NCI-H2107 treated with DMSO at 0.1 percent for 48 hours (cell line): ENCODE measurements at regions not wholly inside any gene's neighbourhood (a gene's known extent, or its start where the extent isn't known, plus 50 kb on each side); places are given as distances from the start of the nearest gene placed in this dataset.
"Not testable (repeated sequence)": the region's sequence is repeated elsewhere in the genome, so short reads cannot be mapped to it uniquely, and the experiment has no call there.

Source experiments
- DNase-seq: peaks from one replicate; lab custom pipeline; 2025; ENCODE audit not compliant: unreplicated experiment; lab: John Stamatoyannopoulos, UW

GRCh38 chr12:28689398-28690175 is 459.5 kb upstream of the FAR2 start:
- DNase-seq, result no peak

- no peak for DNase-seq
Observed at GRCh38 chr12:28693565-28694219, 455.4 kb upstream of the FAR2 start.

GRCh38 chr12:28698553-28698952 is 450.5 kb upstream of the FAR2 start:
- no peak for DNase-seq

- DNase-seq, result no peak
Observed at GRCh38 chr12:28699029-28699428, 450.0 kb upstream of the FAR2 start.

- DNase-seq, result no peak
Observed at GRCh38 chr12:28700161-28700560, 448.9 kb upstream of the FAR2 start.

- DNase-seq, result no peak
Observed at GRCh38 chr12:28704477-28705169, 444.5 kb upstream of the FAR2 start.

- no peak for DNase-seq
Observed at GRCh38 chr12:28708918-28709371, 440.1 kb upstream of the FAR2 start.

- no peak for DNase-seq
Observed at GRCh38 chr12:28709986-28710685, 438.9 kb upstream of the FAR2 start.

- DNase-seq, result no peak
Observed at GRCh38 chr12:28710882-28711281, 438.2 kb upstream of the FAR2 start.

- no peak for DNase-seq
Observed at GRCh38 chr12:28711421-28711820, 437.7 kb upstream of the FAR2 start.

- DNase-seq, result no peak
Observed at GRCh38 chr12:28742791-28743190, 406.3 kb upstream of the FAR2 start.

- no peak for DNase-seq
Observed at GRCh38 chr12:28746734-28747325, 402.2 kb upstream of the FAR2 start.

- DNase-seq, result no peak
Observed at GRCh38 chr12:28750946-28751685, 398.0 kb upstream of the FAR2 start.

GRCh38 chr12:28755027-28755426 is 394.1 kb upstream of the FAR2 start:
- no peak for DNase-seq

- no peak for DNase-seq
Observed at GRCh38 chr12:28759333-28759732, 389.7 kb upstream of the FAR2 start.

GRCh38 chr12:28760040-28760903 is 388.8 kb upstream of the FAR2 start:
- not testable (repeated sequence) for DNase-seq

GRCh38 chr12:28761897-28762296 is 387.2 kb upstream of the FAR2 start:
- not testable (repeated sequence) for DNase-seq

GRCh38 chr12:28766398-28766797 is 382.7 kb upstream of the FAR2 start:
- DNase-seq, result no peak

GRCh38 chr12:28767836-28768348 is 381.2 kb upstream of the FAR2 start:
- DNase-seq, result no peak
